H1 (cell line): ENCODE measurements at regions not wholly inside any gene's neighbourhood (a gene's known extent, or its start where the extent isn't known, plus 50 kb on each side); places are given as distances from the start of the nearest gene placed in this dataset.
A peak's percentile ranks its signal among the peaks of the same experiment; 100 is the strongest.

Source experiments
- CTCF ChIA-PET: fragments of 300-600 bp; sonication (Branson Sonifier 250); formaldehyde crosslinking; loops from one replicate; lab custom pipeline; 2021; ENCODE audit not compliant: partially characterized antibody; lab: Charles Lee
- POLR2A ChIA-PET: fragments of 300-600 bp; sonication (Branson Sonifier 250); formaldehyde crosslinking; loops from one replicate; lab custom pipeline; 2021; ENCODE audit warnings: inconsistent platforms; ENCODE audit not compliant: partially characterized antibody; lab: Charles Lee
- DNase-seq, 2 experiments: peaks; one replicate each; pipeline versions ENCODE4 v3.0.0 to v3.0.0-alpha.2; 2010 to 2022; ENCODE audit warnings: low spot score in 2 of 2, low read depth in 1 of 2, mixed read lengths in 1 of 2
- FAIRE-seq: peaks from 2 replicates; lab custom pipeline; 2011; peaks lifted over from hg19 to GRCh38; lab: Jason Lieb, UNC
- H2AFZ ChIP-seq: 2 replicates; pipeline ENCODE4 v1.8.1; 2012; ENCODE audit warnings: low read length, inconsistent platforms
- H2AK5ac ChIP-seq: 2 replicates; pipeline ENCODE4 v1.6.1; 2013; ENCODE audit warnings: low read depth, low read length
- H2BK120ac ChIP-seq: replicated peaks from 2 replicates; pipeline ENCODE3; 2013; ENCODE audit warnings: low read depth, low read length, inconsistent platforms
- H2BK12ac ChIP-seq: 2 replicates; pipeline ENCODE4 v1.6.1; 2013; ENCODE audit warnings: low read depth, low read length
- H2BK15ac ChIP-seq: 2 replicates; pipeline ENCODE4 v1.6.1; 2013; ENCODE audit warnings: low read length
- H2BK20ac ChIP-seq: 2 replicates; pipeline ENCODE4 v1.6.1; 2013; ENCODE audit warnings: low read length
- H2BK5ac ChIP-seq: 2 replicates; pipeline ENCODE4 v1.6.1; 2013; ENCODE audit warnings: low read depth, low read length
- H3K14ac ChIP-seq: 2 replicates; pipeline ENCODE4 v1.6.1; 2013; ENCODE audit warnings: inconsistent platforms; ENCODE audit not compliant: insufficient read length
- H3K18ac ChIP-seq: 2 replicates; pipeline ENCODE4 v1.6.1; 2013; ENCODE audit warnings: low read length; ENCODE audit errors: extremely low read depth
- H3K23ac ChIP-seq: 2 replicates; pipeline ENCODE4 v1.6.1; 2013; ENCODE audit warnings: inconsistent platforms; ENCODE audit not compliant: insufficient read length
- H3K23me2 ChIP-seq: 2 replicates; pipeline ENCODE4 v1.6.1; 2013; ENCODE audit warnings: low read depth, low read length
- H3K27ac ChIP-seq: 2 replicates; pipeline ENCODE4 v1.6.1; 2011; ENCODE audit warnings: low read depth, low read length, inconsistent platforms
- H3K27me3 ChIP-seq, 4 experiments: replicated peaks in 1 of 4; 1 replicate in 1 of 4; 2 replicates in 3 of 4; pipeline versions ENCODE4 v1.6.1 to v1.8.1; 2011 to 2013; ENCODE audit warnings: low read length in 3 of 4, mild to moderate bottlenecking in 3 of 4, inconsistent platforms in 2 of 4, mixed read lengths in 2 of 4, moderate library complexity in 1 of 4; ENCODE audit not compliant: control insufficient read depth in 3 of 4, insufficient read depth in 3 of 4; ENCODE audit errors: extremely low read depth in 1 of 4
- H3K36me3 ChIP-seq, 4 experiments: 2 replicates each; pipeline versions ENCODE4 v1.6.1 to v1.8.1; 2011 to 2013; ENCODE audit warnings: mild to moderate bottlenecking in 4 of 4, low read length in 3 of 4, moderate library complexity in 2 of 4, control low read depth in 1 of 4, inconsistent platforms in 1 of 4; ENCODE audit not compliant: insufficient read depth in 4 of 4, control insufficient read depth in 2 of 4
- H3K4ac ChIP-seq: replicated peaks from 2 replicates; pipeline ENCODE3; 2013; ENCODE audit warnings: low read length, low read depth, mixed read lengths, inconsistent platforms; ENCODE audit not compliant: insufficient read length
- H3K4me1 ChIP-seq, 4 experiments: replicated peaks in 1 of 4; 1 replicate in 1 of 4; 2 replicates in 3 of 4; pipeline versions ENCODE4 v1.6.1 to v1.8.1; 2011 to 2013; ENCODE audit warnings: low read length in 3 of 4, inconsistent platforms in 2 of 4, mixed read lengths in 1 of 4; ENCODE audit not compliant: insufficient read depth in 4 of 4, control insufficient read depth in 3 of 4
- H3K4me2 ChIP-seq, 2 experiments: 2 replicates each; pipeline versions ENCODE4 v1.6.1 to v1.8.1; 2011 to 2013; ENCODE audit warnings: low read depth in 2 of 2, low read length in 2 of 2, control low read depth in 1 of 2, inconsistent platforms in 1 of 2, mild to moderate bottlenecking in 1 of 2; ENCODE audit not compliant: insufficient read depth in 1 of 2
- H3K4me3 ChIP-seq, 4 experiments: fragments of 200-600, 300-600 bp in 1 of 4; sonication (generic), shearing (Covaris generic), sonication (Bioruptor Twin) in 1 of 4; 2 replicates each; pipeline versions ENCODE4 v1.5.1 to v1.8.1; 2011 to 2016; ENCODE audit warnings: low read length in 4 of 4, low read depth in 3 of 4, control low read depth in 2 of 4, inconsistent platforms in 2 of 4, mild to moderate bottlenecking in 2 of 4, mixed read lengths in 1 of 4, moderate library complexity in 1 of 4; ENCODE audit not compliant: insufficient read depth in 2 of 4; ENCODE audit errors: extremely low read depth in 1 of 4
- H3K56ac ChIP-seq: replicated peaks from 2 replicates; pipeline ENCODE3; 2013; ENCODE audit warnings: low read depth, mild to moderate bottlenecking, mixed read lengths, low read length, inconsistent platforms; ENCODE audit not compliant: insufficient read length
- H3K79me1 ChIP-seq: 2 replicates; pipeline ENCODE4 v1.6.1; 2013; ENCODE audit warnings: low read depth, low read length, control low read depth
- H3K79me2 ChIP-seq, 2 experiments: 2 replicates each; pipeline versions ENCODE4 v1.6.1 to v1.8.1; 2012 to 2013; ENCODE audit warnings: low read length in 2 of 2, mild to moderate bottlenecking in 2 of 2, inconsistent platforms in 1 of 2; ENCODE audit not compliant: insufficient read depth in 2 of 2, control insufficient read depth in 1 of 2
- H3K9ac ChIP-seq, 4 experiments: replicated peaks in 1 of 4; 1 replicate in 1 of 4; 2 replicates in 3 of 4; pipeline versions ENCODE4 v1.6.1 to v1.8.1; 2011 to 2013; ENCODE audit warnings: low read depth in 3 of 4, low read length in 3 of 4, control low read depth in 2 of 4, mild to moderate bottlenecking in 2 of 4, moderate library complexity in 2 of 4, inconsistent platforms in 1 of 4; ENCODE audit errors: extremely low read depth in 1 of 4
- H3K9me3 ChIP-seq, 2 experiments: 2 replicates each; pipeline versions ENCODE4 v1.6.1 to v1.8.1; 2012 to 2013; ENCODE audit warnings: mild to moderate bottlenecking in 2 of 2, moderate library complexity in 2 of 2, control low read depth in 1 of 2, inconsistent platforms in 1 of 2, low read depth in 1 of 2, low read length in 1 of 2, mixed read lengths in 1 of 2; ENCODE audit not compliant: insufficient read depth in 2 of 2
- H4K20me1 ChIP-seq, 2 experiments: replicated peaks in 1 of 2; 2 replicates each; pipeline versions ENCODE3 to v1.8.1; 2011 to 2013; ENCODE audit warnings: inconsistent platforms in 2 of 2, low read length in 2 of 2, mild to moderate bottlenecking in 1 of 2; ENCODE audit not compliant: insufficient read depth in 2 of 2, control insufficient read depth in 1 of 2
- H4K5ac ChIP-seq: 2 replicates; pipeline ENCODE4 v1.6.1; 2013; ENCODE audit warnings: low read length, low read depth, mixed read lengths, inconsistent platforms; ENCODE audit not compliant: insufficient read length
- H4K8ac ChIP-seq: 2 replicates; pipeline ENCODE4 v1.8.0; 2013; ENCODE audit warnings: mild to moderate bottlenecking, moderate library complexity, low read length, inconsistent platforms; ENCODE audit not compliant: insufficient read depth; ENCODE audit errors: extremely low read depth
- H4K91ac ChIP-seq: replicated peaks from 2 replicates; pipeline ENCODE3; 2013; ENCODE audit warnings: low read length, mixed read lengths, inconsistent platforms; ENCODE audit not compliant: insufficient read length
- E2F6 ChIP-seq: IDR thresholded peaks from 2 replicates; pipeline ENCODE4 v1.6.1; 2012; ENCODE audit warnings: inconsistent platforms
- HDAC2 ChIP-seq, 2 experiments: fragments of 300-600 bp in 1 of 2; sonication (generic) in 1 of 2; IDR thresholded peaks; 2 replicates each; pipeline ENCODE4 v1.6.1; 2011 to 2012; ENCODE audit warnings: low read depth in 2 of 2, low read length in 2 of 2, mild to moderate bottlenecking in 2 of 2, moderate library complexity in 2 of 2, borderline replicate concordance in 1 of 2, inconsistent platforms in 1 of 2
- MAFK ChIP-seq: IDR thresholded peaks from 2 replicates; pipeline ENCODE4 v1.6.1; 2012; ENCODE audit warnings: low read depth, mild to moderate bottlenecking, improper control_type of control experiment, low read length
- NANOG ChIP-seq: IDR thresholded peaks from 2 replicates; pipeline ENCODE4 v1.6.1; 2011; ENCODE audit warnings: low read length, low read depth, mild to moderate bottlenecking, inconsistent platforms; ENCODE audit not compliant: insufficient read depth, poor library complexity, severe bottlenecking
- RXRA ChIP-seq: IDR thresholded peaks from 2 replicates; pipeline ENCODE4 v1.6.1; 2011; ENCODE audit warnings: low read depth, mild to moderate bottlenecking, low read length, moderate library complexity; ENCODE audit not compliant: insufficient read depth
- SIX5 ChIP-seq: IDR thresholded peaks from 2 replicates; pipeline ENCODE4 v1.6.1; 2011; ENCODE audit warnings: mild to moderate bottlenecking, low read depth, low read length
- WGBS, 2 experiments: shearing (Covaris generic) in 1 of 2; methylation state at CpG; one replicate each; pipeline versions ENCODE4 v1.1.6 to v1.1.7; 2013 to 2015; ENCODE audit warnings: low lambda C conversion rate in 2 of 2, mixed read lengths in 2 of 2, inconsistent platforms in 1 of 2, low coverage in 1 of 2, missing lambda C conversion rate in 1 of 2; ENCODE audit not compliant: insufficient replicate concordance in 2 of 2, insufficient coverage in 1 of 2, insufficient read length in 1 of 2; ENCODE audit errors: extremely low coverage in 1 of 2, missing lambda C conversion rate in 1 of 2; 5-methylcytosine and 5-hydroxymethylcytosine counted together
- TF ChIP-seq, protein P1 (sequence below): IDR thresholded peaks from 2 replicates; pipeline ENCODE4 v1.6.1; 2011; ENCODE audit warnings: low read depth, mild to moderate bottlenecking, low read length; ENCODE audit not compliant: insufficient read depth

- POLR2A ChIA-PET = no interaction called here
- H4K20me1 ChIP-seq = no peaks in the 10 kb centered on the region
- H2BK12ac ChIP-seq = no peak overlapping the region
- WGBS, 2 experiments = 92% methylated on average over 9 of the region's 9 CpGs; no CpG with 5 or more reads in 1 of the 2 experiments
- no peak overlapping the region for H3K4ac ChIP-seq
- H3K27me3 ChIP-seq = no peaks in the 10 kb centered on the region; a peak in 3 of 7 replicates
- H3K79me1 ChIP-seq = no peaks in the 10 kb centered on the region
- no peak for FAIRE-seq
- no peak overlapping the region for H4K91ac ChIP-seq
- H2BK120ac ChIP-seq = no peak overlapping the region
- H2AK5ac ChIP-seq = no peak overlapping the region
- no peak overlapping the region for H3K56ac ChIP-seq
- TF ChIP-seq HDAC2 (IDR thresholded peaks at IDR 0.05; ENCODE audit: borderline replicate concordance in 1 of 2, low read depth in 2 of 2, low read length in 2 of 2) = no peak
- no peak for TF ChIP-seq RXRA
- no peak for TF ChIP-seq MAFK
- TF ChIP-seq E2F6 = no peak
- TF ChIP-seq NANOG = no peak
- TF ChIP-seq SIX5 = no peak
- TF ChIP-seq, protein P1, sequence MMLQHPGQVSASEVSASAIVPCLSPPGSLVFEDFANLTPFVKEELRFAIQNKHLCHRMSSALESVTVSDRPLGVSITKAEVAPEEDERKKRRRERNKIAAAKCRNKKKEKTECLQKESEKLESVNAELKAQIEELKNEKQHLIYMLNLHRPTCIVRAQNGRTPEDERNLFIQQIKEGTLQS = no peak
- H3K36me3 ChIP-seq = no peaks in the 10 kb centered on the region
- no peak overlapping the region for H3K23ac ChIP-seq
- H3K9me3 ChIP-seq = no peaks in the 10 kb centered on the region
- no peak overlapping the region for H2BK20ac ChIP-seq
- no peak overlapping the region for H2BK15ac ChIP-seq
- H2AFZ ChIP-seq = no peak overlapping the region
- H3K79me2 ChIP-seq = no peaks in the 10 kb centered on the region
- H3K23me2 ChIP-seq = no peaks in the 10 kb centered on the region
- H3K4me3 ChIP-seq = no peak overlapping the region
- CTCF ChIA-PET = interaction anchor here (0.9 to 5.3 kb wide), 4 partner anchors 16 to 56 kb away, joined by 3 to 47 read pairs (median 4); no protein-coding TSS in a partner anchor
- H3K18ac ChIP-seq = no peak overlapping the region
- no peak overlapping the region for H3K4me2 ChIP-seq
- no peak overlapping the region for H4K8ac ChIP-seq
- no peak overlapping the region for H4K5ac ChIP-seq
- peaks cover 8 to 11% (median 9%) of the 10 kb centered on the region in 4 experiments for H3K4me1 ChIP-seq
- peak in 1 of 2 experiments; percentile 16 for DNase-seq
- no peak overlapping the region for H3K9ac ChIP-seq
- H3K14ac ChIP-seq = no peak overlapping the region
- no peak overlapping the region for H2BK5ac ChIP-seq
- no peak overlapping the region for H3K27ac ChIP-seq
Measured at GRCh38 chr7:128151635-128152034, 89.4 kb upstream of the LEP start.
